ENCODE measurements at regions not wholly inside any gene's neighbourhood (a gene's known extent, or its start where the extent isn't known, plus 50 kb on each side); places are given as distances from the start of the nearest gene placed in this dataset.

GRCh38 chr5:103638979-103639378 is 76.4 kb upstream of the NUDT12 start:
- DNase-seq (ENCODE audit: low spot score) = no peak

DNA sequence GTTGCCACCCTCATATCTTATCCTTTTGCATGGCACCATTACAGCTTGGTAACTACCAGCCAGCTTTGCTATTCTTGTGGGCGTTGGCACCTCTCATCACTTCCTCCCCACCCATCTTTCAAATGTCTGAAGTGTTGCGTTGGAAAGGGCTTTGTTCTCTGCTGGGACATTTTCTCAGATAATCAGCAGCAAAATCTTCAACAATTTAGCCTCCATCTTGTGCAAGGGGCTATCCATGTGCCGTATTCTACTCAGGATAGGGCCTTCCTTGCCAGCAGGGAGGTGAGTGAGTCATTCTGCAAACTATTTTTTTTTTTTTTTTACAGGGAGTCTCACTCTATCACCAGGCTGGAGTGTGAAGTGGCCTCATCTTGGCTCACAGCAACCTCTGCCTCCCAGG is 62.1 kb upstream of the NUDT12 start:
- DNase-seq (ENCODE audit: low spot score) = no peak

DNA sequence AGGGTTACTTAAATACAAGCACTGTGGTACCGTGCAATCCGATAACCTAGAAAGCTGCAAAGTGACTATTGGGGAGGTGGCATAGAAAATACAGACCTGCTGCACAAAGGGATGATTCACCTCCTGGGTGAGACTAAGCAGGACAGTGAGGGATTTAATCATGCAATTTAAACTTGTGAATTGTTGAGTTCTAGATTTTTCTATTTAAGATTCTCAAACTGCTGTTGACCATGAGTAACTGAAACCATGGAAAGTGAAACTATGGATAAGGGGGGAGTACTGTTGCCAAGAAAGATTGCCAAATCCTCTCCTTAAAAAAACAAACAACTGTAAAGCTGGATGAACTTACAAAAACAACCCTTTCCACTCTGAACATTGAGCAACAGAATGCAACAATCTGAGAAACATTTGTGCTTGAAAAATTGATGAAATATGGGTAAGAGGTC is 61.5 kb upstream of the NUDT12 start:
- no peak for DNase-seq (ENCODE audit: low spot score)

DNA sequence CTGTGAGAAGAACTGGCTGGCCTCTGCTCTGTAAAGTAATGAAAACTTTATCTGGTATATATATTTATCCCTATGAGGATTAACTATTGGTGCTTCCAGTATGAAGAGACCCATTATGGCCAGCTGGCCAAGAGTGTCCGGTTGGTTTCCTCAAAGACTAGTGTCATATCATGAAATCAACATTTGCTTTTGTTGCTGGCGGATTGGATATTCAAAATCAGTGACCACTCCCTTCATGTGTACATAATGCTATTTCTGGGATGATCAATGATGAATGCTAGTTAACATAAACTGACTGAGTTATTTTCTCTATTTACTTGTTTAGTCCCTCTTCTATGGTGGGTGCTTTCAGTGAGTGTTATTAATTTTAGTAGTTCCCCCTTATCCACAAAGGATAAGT is 60.8 kb upstream of the NUDT12 start:
- DNase-seq (ENCODE audit: low spot score) = no peak

DNA sequence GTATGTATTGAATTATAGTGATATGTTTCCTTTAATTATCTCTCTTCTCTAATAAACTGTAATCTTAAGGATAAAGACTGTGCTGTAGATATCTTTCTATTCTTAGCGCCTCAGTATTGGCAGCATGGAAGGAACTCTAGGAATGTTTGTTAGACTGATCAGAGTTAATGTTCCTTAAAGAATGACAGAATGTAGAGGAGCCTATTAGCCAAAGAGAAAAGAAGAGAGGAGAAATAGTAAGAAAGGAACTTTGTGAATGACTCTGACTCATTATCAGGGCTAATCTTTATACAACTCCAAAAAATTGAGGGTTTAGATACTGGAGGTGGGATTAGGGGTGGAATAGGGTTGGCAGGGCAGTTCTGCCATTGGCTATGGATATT is 59.0 kb upstream of the NUDT12 start:
- no peak for DNase-seq (ENCODE audit: low spot score)

DNA sequence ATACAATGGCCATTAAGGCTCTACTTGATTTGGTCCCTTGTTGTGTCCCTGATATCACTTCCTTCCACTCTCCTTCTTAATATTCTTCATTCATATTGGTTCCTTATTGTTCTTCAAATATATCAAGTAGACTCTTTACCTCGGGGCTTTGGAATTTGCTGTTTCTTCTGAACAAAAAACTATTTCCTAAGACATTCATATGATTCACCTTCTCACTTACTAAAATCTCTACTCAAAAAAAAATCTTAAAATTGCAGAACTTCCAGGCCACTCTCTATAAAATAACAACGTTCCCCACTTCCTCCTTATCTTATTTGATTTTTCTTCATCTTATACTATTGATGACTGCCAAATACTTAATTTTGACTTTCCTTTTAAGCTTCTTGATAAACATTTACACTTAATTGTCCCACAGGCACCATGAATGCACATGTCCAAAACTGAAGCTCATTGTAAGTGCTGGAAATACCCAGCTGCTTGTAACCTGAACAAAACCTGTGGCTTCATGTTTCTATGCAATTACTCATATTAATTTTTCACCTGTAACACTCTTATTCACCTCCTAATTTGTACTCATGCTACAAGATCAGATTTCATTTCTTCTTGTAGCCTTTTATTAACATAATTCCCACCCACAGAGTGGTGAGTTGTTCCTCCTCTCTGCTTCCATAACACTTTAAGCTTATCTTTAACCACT is 58.4 kb upstream of the NUDT12 start:
- no peak for DNase-seq (ENCODE audit: low spot score)

DNA sequence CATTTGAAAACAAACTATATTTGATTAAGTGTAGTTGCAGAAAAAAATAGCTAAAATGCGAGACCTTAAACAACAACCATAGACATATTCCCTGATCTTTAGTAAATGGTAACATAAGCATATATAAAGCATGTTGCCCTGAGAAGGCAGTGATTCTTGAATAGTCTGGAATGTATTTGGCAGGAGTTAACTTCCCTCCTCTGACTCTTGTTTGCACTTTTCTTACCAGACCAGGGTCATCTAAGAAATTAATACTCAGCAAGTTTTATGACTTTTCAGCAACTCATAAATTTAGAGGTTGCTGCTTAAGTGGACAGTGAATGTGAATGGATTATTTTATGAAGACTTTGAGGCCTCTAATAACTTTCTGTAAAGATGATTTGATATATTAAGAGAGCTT is 55.3 kb upstream of the NUDT12 start:
- DNase-seq (ENCODE audit: low spot score) = no peak

DNA sequence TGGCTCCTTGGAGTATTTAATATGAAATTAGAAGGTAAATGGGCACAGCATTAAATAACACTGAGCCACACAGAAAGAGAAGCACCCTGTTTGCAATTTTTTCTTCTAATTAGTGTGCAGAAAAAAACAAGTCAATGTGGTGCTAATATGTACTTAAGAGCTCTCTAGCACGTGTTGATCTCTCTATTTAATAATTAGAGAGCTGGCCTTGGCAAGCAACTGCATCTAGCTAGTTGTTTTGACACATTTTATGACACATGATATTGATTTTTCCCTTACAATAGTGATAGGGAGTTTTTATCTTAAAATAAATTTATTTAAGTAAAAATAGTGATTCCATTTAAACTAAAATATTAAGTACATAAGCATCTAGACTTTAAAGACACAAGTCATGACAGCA is 54.5 kb upstream of the NUDT12 start:
- no peak for DNase-seq (ENCODE audit: low spot score)

DNA sequence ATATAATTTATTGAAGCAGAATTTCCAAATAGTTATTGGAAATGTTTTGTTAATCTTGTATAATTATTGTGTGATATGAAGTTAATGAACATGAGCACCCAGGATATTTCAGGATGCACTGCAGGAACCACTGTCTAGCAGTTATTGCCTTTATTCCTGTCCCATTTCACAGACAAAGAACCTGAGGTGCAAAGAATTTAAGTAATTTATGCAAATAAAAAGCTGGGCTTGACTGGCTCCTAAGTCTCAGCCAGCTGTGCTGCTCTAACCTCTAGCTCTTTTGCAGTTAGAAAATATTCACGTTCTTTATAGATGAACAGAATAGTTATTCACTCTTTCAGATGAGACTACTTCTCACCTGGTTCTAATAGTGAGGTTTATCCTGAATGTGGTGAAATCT is 50.0 kb upstream of the NUDT12 start:
- DNase-seq (ENCODE audit: low spot score) = no peak

Data from hepatic stellate cell (primary cell).